Neural cell (in vitro differentiated cells): ENCODE measurements at regions not wholly inside any gene's neighbourhood (a gene's known extent, or its start where the extent isn't known, plus 50 kb on each side); places are given as distances from the start of the nearest gene placed in this dataset.
"Not testable (repeated sequence)": the region's sequence is repeated elsewhere in the genome, so short reads cannot be mapped to it uniquely, and the experiment has no call there.

Experiments
- EP300 ChIP-seq: fragments of 450-650 bp; conservative IDR thresholded peaks from 2 replicates; pipeline ENCODE4 v1.6.1; 2014; ENCODE audit warnings: antibody characterized with exemption, mild to moderate bottlenecking, moderate library complexity; ENCODE audit not compliant: poor library complexity, severe bottlenecking
- EZH2 ChIP-seq: fragments of 200-600, 300-800 bp; shearing (Covaris generic), sonication (generic); IDR thresholded peaks from 2 replicates; pipeline ENCODE4 v1.6.1; 2014; ENCODE audit warnings: antibody characterized with exemption, low read length, borderline replicate concordance, mild to moderate bottlenecking; ENCODE audit not compliant: insufficient read depth, poor library complexity, severe bottlenecking
- POLR2AphosphoS5 ChIP-seq: IDR thresholded peaks from 2 replicates; pipeline ENCODE4 v1.6.1; 2012
- RAD21 ChIP-seq: fragments of 450-650 bp; conservative IDR thresholded peaks from 2 replicates; pipeline ENCODE4 v1.6.1; 2014; ENCODE audit warnings: antibody characterized with exemption, mild to moderate bottlenecking, moderate library complexity
- REST ChIP-seq: IDR thresholded peaks from 2 replicates; pipeline ENCODE4 v1.6.1; 2012; ENCODE audit warnings: borderline replicate concordance
- SMC3 ChIP-seq: fragments of 450-650 bp; conservative IDR thresholded peaks from 2 replicates; pipeline ENCODE4 v1.6.1; 2014; ENCODE audit warnings: antibody characterized with exemption, mild to moderate bottlenecking, moderate library complexity; ENCODE audit not compliant: poor library complexity
- TAF1 ChIP-seq: IDR thresholded peaks from 2 replicates; pipeline ENCODE4 v1.6.1; 2012; ENCODE audit warnings: low read depth
- TF ChIP-seq, protein P1 (sequence below): fragments of 450-650 bp; IDR thresholded peaks from 2 replicates; pipeline ENCODE4 v1.5.1; 2014; ENCODE audit warnings: antibody characterized with exemption, mild to moderate bottlenecking, moderate library complexity; ENCODE audit not compliant: poor library complexity, severe bottlenecking

DNA sequence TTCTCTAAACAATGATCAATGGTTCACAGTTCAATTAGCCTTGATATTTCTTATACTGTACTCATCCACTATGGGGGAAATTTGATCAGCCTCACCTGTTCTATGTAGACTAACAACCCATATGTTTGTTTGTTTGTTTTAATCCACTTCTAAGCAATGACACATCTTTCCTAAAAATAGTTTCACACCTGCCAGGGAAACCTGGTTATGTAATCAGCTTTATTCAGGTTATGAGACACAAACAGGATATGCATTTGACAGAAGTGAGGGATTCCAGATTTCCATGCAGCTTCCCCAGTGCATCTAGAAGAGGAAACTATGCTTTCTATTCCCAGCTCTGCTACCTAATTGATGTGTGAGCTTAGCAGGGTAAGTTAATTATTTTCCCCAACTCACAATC lies 80.7 kb downstream of the FOXD4L6 start:
- TF ChIP-seq, protein P1, sequence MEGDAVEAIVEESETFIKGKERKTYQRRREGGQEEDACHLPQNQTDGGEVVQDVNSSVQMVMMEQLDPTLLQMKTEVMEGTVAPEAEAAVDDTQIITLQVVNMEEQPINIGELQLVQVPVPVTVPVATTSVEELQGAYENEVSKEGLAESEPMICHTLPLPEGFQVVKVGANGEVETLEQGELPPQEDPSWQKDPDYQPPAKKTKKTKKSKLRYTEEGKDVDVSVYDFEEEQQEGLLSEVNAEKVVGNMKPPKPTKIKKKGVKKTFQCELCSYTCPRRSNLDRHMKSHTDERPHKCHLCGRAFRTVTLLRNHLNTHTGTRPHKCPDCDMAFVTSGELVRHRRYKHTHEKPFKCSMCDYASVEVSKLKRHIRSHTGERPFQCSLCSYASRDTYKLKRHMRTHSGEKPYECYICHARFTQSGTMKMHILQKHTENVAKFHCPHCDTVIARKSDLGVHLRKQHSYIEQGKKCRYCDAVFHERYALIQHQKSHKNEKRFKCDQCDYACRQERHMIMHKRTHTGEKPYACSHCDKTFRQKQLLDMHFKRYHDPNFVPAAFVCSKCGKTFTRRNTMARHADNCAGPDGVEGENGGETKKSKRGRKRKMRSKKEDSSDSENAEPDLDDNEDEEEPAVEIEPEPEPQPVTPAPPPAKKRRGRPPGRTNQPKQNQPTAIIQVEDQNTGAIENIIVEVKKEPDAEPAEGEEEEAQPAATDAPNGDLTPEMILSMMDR = not testable (repeated sequence)
- not testable (repeated sequence) for TF ChIP-seq EZH2, EP300, POLR2AphosphoS5, REST, TAF1, RAD21, SMC3
